ENCODE measurements at regions not wholly inside any gene's neighbourhood (a gene's known extent, or its start where the extent isn't known, plus 50 kb on each side); places are given as distances from the start of the nearest gene placed in this dataset.
"Not testable (repeated sequence)": the region's sequence is repeated elsewhere in the genome, so short reads cannot be mapped to it uniquely, and the experiment has no call there.

DNA sequence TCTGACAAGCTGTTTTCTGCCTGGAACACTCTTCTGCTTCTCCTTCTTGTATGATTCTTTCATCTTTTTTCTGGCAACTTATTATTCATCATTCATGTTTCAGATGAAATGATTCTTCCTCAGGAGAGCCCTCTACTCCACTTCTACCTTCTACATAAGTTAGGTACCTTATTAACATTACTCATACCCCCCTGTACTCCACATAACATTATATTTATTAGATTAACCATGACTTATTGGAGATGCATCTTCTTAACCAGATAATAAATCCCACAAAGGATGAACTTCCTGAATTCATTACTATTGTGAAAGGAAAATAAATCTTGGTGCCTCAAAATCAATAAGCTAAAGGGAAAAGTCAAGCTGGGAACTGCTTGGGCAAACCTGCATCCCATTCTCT lies 1636.5 kb upstream of the FLRT2 start:
- no peak for DNase-seq (ENCODE audit: low read depth in 3 of 3)

DNA sequence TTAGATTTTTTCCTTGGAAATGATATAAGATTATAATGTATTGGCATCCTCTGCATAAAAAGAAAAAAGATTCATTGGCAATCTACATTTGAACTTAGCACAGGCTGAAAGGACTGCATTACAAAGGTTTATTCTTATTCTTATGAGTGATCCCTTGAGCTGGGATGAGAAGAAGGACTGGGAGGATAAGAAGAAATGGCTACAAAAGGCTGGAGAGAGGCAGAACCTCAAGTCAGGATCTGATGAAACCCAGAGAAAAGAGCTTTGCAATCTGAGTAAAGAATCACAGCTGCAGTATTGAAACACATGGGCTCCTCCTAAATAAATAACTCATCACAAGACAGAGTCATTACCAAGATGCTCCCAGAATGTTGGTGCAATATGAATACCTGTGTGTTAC lies 1635.4 kb upstream of the FLRT2 start:
- DNase-seq (ENCODE audit: low read depth in 3 of 3), result no peak

DNA sequence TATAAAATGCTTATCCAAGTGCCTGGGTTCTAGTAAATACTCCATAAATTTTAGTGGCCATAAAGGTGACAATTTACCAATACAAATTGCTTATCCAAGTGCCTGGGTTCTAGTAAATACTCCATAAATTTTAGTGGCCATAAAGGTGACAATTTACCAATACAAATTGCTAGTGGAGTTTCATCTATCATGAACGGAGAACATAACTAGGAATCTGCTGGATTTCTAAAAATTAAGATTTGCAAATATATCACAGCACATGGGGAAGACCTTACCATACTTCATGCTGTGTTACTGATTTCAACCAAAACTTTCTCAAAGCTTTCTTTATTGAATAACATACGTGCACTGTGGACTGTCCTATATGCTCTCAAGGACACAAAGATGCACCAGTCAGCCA lies 1631.4 kb upstream of the FLRT2 start:
- DNase-seq (ENCODE audit: low read depth in 3 of 3), result not testable (repeated sequence)

DNA sequence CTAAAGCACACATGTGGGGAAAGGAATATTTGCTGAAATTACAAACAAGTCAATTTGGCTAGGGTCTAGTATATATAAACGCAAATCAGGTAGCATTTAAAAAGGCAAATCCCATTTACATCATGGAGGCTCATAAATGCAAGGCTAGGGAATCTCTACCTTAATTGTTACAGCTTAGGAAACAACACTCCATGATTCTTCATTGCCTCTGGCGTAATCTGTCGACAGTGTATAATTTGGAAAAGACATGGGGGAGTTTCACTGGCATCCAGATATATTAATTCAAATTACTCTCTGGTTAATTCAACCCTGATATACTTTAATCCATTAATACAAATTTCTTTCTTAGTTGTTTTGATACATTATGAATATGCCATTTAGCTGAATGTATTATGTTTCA lies 1630.2 kb upstream of the FLRT2 start:
- DNase-seq (ENCODE audit: low read depth in 3 of 3), result no peak

DNA sequence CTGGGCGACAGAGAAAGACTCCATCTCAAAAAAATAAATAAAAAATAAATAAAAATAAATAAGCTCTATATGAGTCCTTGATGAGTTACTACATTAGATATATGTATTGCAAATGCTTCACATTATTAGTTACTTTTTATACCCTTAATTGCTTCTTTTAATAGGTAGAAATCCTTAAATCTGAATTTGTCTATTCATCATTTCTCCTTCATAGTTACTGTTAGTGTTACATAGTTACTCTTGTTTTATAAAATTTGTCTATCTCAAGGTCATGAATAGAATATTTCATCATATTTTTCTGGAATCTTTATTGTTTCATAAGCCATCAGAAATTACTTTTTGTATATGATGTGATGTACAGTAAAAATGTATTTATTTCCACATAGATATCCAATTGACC lies 1624.8 kb upstream of the FLRT2 start:
- no peak for DNase-seq (ENCODE audit: low read depth in 3 of 3)

DNA sequence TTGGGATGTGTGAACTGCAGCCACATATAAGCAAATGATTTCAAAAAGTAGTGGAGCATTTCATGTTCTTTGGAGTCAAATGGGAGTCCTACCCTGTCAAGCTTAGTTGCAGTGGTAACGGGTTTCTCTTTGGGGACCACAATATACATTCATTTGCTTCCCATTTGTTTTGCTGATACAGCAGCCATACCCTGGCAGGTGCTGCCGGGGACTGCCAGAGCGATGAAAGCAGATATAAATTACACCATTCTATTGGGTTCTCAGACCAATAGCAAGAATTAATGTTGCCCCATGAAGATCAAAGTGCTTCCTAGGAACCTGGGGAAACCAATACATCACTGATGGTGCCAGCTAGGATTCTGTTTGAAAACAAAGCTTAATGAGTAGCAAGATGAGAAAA lies 1621.5 kb upstream of the FLRT2 start:
- no peak for DNase-seq (ENCODE audit: low read depth in 3 of 3)

DNA sequence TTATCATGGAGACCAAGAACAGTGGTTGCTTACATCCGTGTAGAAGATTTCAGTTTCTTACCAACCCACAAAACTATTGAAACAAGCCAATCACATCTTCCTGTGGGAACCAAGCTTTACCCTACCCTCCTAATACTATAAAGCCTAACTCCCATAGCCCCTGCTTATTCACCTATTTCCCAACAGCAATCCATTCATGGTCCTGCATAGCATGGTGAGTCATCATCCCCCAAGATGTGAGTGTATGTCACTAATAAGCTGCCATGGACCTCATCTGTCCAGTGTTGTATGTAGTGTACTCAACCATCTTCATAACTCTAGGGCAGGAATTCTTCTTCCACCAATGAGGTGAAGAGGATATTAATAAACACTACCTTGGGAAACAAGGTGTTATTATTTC lies 1620.4 kb upstream of the FLRT2 start:
- no peak for DNase-seq (ENCODE audit: low read depth in 3 of 3)

DNA sequence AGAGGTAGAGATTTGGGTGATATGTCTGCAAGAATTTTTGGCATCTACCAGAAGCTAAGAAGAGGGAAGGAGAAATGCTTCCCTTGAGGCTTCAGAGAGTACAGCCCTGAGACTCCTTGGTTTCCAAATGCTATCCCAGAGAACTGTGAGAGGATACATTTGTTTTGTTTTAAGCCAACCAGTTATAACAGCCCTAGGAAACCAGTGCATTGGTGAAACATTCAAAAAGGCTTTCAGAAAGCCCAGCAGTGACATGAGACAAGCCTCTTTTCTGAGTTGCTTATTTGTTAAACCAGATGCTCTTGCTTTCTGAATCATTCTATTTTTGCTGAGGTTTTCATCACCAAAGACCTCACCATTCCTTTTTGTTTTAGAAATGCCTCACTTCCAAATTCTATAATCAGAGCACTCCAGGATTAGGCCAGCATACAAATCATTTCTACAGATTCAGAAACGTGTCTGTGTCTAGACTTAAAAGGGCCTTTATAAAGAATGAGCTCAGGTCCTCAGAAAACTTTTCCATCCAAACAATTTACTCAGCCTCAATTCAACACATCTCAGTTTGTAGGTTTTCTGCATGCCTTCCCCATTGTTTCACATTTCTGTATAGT lies 1617.8 kb upstream of the FLRT2 start:
- DNase-seq (ENCODE audit: low read depth in 3 of 3), result no peak

DNA sequence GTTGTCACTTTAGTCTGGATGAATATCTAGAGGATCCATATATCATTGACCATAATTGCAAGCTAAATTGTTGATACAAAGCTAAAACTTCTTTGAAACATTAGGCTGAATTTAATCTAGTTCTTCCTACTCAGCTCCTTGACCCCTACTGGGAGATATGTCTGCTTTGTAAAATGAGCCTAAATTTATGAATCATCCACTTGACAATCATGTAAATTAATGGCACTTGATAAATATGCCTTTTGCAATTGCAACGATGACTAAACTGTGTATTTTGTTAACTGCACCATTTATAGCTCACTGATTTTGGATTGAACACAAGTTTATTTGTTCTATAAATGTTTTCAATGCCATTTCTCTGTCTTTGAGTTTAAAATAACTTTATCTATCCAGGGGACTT lies 1616.5 kb upstream of the FLRT2 start:
- DNase-seq (ENCODE audit: low read depth in 3 of 3), result no peak

DNA sequence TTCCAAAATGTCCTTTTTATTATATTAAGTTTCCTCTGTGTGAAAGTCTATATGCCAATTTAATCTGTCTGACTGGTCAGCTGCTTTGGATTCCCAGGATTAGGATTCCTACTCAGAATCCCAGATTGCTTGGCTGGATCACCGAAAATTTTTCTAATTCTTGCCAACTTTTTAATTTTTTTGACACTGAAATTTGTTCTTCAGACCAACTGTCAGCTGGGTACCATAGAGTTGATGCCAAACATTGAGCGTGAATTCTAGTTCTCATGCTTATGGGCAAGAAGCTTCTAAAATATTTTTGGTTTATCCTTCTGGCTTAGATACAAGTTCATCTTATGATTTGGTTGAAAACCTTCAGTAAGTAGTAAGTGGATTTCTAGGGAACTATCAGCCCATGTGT lies 1611.4 kb upstream of the FLRT2 start:
- no peak for DNase-seq (ENCODE audit: low read depth in 3 of 3)

DNA sequence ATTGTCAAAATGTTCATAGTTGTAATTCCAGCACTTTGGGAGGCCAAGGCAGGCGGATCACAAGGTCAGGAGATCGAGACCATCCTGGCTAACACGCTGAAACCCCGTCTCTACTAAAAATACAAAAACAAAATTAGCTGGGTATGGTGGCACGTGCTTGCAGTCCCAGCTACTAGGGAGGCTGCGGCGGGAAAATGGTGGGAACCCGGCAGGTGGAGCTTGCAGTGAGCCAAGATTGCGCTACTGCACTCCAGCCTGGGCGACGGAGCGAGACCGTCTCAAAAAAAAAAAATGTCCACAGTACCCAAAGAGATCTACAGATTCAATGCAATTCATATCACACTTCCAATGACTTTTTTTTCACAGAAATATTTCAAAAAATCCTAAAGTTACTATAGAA lies 1610.3 kb upstream of the FLRT2 start:
- not testable (repeated sequence) for DNase-seq (ENCODE audit: low read depth in 3 of 3)

DNA sequence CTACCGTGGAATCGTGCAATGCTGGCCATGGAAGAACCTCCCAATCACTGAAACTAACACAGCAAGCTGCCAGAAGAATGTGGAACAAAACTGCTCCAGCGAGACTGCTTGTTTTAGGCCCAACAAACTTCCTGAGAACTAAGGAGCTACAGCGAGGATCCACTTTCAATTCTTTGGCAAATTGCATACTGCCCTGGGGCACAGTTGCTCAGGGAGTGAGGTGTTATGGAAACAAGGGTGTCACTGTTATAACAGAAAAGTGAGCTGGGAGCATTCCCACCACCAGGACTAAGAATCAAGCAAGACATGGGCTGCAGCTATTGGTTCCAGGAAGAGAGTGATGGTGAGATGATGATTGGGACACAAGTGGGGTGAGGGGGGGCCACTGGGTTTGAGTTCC lies 1606.1 kb upstream of the FLRT2 start:
- DNase-seq (ENCODE audit: low read depth in 3 of 3), result no peak

DNA sequence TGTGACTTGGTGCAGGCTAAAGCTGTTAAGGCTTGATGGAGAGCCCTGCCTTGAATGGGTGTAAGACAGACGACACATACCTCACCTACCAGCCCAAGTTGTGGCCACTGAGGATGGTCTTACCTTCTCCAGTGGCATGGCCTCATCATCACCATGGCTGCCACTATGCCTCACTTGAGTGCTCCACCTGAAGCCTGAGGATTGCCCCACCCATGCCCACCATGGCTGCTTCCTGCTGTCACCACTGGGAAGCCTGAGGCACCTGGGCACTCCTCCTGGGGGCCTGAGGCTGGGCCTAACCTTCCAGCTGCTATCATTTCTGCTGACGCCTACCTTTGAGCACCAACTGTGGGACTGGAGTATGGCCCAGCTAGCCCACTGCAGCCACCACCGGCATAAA lies 1605.7 kb upstream of the FLRT2 start:
- DNase-seq (ENCODE audit: low read depth in 3 of 3), result no peak

DNA sequence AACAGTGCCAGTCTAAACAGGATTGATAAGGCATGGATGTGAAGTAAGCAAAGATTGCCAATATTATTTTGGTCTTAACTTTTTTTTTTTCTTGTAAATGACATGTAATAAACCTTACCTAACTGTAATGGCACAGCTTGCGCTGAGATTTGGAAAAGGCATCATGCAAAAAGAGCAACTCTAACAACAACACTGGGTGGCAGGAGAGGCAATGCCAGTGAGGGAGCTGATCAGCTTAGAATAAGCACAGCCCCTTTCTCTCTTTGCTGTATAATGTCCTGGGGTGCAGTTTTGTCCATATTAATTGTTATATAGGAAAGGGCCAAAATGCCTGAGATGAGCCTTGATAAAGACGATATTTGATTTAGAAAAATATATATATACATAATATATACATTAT lies 1589.7 kb upstream of the FLRT2 start:
- DNase-seq (ENCODE audit: low read depth in 3 of 3), result no peak

DNA sequence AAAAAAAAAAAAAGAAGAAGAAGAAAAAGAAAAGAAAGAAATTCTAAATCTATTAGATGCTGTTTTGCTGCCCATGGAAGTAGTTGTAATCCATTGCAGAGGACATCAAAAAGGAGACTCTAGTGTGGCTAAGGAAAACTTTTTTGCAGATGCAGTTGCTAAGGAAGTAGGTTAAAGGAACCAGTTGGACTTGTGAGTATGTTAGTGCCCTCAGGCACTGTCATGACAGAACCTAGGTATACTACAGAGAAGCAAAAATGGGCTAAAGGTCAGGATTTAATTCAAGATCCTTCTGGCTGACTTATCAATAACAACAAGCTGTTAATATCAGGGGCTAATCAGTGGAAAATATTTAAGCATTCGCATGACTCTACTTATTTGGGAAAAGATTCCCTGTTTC lies 1571.6 kb upstream of the FLRT2 start:
- DNase-seq (ENCODE audit: low read depth in 3 of 3), result no peak

DNA sequence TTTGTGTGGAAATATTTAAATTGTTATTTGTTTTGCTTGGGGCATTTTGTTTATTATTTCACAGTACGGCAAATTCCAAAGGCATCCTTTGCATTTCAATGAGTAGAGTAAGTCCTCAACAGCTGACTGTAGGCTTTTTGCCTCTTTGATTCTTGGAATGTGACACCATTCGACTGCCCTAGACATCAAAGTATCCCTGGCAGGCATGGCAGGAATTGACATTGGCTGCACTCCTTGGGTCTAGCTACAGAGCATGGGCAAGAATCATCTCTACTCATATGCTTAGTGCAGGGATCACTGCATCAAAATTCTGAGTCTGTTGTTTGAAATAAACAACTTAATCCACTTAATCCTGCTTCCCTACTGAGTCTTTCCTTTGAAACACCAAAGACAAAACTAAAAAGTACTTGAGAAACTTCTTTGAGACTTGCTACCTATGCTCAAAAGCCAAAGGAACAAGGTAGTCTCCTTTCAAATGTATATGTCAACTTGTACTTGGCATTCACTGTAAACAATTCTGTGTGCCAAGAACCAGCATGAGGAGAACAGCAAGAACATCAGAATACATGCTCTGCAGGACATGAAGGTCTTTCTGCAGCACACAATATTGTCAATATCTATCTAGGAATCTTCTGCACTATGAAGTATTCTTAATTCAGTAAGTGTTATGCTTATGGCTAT lies 1569.0 kb upstream of the FLRT2 start:
- DNase-seq (ENCODE audit: low read depth in 3 of 3), result no peak

DNA sequence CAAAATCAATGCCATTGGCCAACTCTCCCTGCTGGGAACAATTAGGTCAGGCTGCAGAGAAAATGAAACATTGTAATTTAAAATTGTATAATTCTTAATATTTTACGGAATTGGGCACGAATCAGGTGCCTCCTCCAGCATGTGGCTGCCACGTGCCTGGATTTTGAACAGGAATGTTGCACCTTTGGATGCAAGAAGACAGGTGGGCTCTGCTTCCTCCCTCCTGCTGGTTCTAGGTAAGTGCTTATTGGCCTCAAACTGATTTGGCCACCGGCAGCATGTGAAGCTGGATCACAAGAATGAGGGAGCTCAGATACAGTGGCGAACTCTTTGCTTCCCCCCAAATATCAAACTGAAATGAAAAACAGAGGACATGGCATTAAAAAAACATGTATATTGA lies 1559.9 kb upstream of the FLRT2 start:
- no peak for DNase-seq (ENCODE audit: low read depth in 3 of 3)

DNA sequence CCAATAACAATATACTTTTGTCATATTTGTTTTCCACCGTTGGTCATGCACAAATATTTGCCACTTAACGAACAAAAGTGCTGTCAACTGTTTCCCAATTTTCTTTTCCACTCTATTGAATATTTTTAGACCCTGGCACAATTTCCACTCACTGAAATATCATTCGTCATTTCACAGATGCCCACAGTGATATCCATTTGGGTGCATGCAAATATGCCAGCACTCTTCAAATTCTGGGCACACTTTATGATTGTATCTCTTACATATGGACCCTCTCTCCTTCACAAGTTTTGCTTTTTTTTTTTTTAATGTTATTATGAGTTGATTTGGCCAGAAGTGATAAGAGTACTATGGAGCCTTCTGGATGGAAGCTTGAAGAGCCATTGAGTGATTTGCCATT lies 1557.3 kb upstream of the FLRT2 start:
- no peak for DNase-seq (ENCODE audit: low read depth in 3 of 3)

DNA sequence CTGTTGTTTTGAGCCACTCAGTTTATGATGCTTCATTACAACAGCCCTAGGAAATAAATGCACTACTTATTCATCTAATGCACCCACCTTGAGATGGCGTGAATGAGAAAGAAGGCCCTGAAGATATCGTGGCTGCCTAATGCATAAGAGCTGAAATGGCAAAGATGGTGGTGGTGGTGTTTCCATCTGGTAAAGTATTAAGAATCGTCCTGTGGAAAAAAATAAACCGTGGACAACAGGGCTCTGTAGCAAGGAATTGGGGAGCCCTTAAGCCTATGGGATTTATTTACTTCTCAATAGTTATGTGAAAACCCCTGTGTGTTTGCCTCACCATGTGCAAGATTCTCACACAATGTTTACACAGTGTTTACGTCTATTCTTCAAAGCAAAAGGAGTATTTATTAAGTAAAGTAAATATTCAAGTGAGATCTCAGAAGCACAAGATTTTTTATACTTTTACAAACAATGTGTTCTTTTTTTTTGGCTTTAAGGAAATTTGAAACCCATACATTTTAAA lies 1555.2 kb upstream of the FLRT2 start:
- DNase-seq (ENCODE audit: low read depth in 3 of 3), result no peak

DNA sequence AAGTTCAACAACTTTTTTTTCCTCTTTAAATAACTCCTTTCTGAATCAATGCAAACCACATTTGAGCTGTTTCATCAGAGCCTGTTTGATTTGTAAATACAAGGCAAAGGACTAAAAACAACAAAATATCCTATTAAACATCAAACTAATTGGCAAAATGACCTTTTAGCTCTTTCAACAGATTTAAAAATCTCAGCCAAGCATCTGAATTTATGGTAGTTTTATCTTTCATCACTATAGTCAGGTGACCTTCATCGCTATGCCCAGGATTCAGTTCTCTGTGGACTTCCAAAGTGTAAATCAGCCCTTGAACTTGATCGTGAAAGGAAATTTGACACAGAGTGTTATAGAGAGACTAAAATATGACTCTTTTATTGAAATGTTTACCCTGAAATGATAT lies 1554.5 kb upstream of the FLRT2 start:
- no peak for DNase-seq (ENCODE audit: low read depth in 3 of 3)

DNA sequence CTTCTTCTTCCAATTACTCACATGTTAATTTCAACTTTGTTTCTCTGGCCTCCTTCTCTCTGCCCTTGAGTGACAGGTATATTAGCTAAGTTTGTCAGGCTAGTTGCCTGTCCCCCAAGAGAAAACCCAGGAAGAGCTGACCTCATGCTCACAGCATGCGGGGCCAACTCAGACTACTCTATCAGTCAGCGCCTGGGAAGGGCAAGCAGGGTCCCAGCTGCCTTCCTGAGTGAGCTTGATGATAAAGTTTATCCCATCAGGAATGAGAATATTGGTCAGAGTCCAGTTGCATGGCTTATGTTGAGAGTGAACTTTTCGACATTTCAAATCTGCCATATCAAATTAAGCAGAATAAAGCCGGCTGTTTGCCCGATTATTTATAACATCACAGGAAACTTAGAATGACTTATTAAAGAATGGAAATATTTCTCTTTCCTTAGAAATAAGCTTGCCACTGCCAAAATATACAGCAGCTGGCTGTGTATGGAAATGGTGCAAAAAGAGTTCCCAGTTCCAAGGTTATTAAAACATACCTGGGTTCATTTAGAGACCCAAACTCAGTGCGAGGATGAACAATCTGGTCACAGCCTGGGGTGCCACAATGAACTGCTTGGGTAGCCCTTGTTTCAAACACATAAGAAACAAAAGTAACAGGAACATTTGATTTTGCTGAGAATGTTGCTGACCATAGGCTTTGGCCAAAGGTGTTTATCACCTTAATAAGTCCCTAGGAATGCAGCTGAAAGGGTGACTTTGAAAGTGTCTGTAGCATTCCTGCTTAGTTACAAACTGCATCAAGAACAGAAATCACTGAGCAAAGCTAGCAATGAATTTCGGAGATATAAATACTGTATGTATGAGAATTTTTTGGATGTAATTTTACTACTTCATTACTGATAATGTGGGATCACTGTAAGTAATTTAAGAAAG lies 1553.8 kb upstream of the FLRT2 start:
- DNase-seq (ENCODE audit: low read depth in 3 of 3), result no peak

DNA sequence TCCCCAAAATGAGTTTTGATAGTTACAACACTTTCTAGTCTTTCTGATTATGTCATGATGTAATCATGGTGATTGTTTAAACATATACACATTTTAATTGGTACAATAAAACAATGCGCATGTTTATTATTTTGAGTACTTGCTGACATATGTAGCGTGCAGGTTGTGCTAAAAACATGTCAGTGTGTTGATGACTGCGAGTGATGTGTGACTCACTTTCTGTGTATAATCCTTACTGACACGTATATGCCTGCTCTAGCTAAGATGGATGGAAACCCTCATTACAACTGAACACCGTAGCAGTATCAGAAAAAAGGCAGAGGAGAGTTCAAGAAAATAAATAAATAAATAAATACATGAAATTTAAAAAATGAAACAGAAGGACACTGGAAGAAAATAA lies 1552.4 kb upstream of the FLRT2 start:
- no peak for DNase-seq (ENCODE audit: low read depth in 3 of 3)
